ENCODE measurements at regions not wholly inside any gene's neighbourhood (a gene's known extent, or its start where the extent isn't known, plus 50 kb on each side); places are given as distances from the start of the nearest gene placed in this dataset.

DNA sequence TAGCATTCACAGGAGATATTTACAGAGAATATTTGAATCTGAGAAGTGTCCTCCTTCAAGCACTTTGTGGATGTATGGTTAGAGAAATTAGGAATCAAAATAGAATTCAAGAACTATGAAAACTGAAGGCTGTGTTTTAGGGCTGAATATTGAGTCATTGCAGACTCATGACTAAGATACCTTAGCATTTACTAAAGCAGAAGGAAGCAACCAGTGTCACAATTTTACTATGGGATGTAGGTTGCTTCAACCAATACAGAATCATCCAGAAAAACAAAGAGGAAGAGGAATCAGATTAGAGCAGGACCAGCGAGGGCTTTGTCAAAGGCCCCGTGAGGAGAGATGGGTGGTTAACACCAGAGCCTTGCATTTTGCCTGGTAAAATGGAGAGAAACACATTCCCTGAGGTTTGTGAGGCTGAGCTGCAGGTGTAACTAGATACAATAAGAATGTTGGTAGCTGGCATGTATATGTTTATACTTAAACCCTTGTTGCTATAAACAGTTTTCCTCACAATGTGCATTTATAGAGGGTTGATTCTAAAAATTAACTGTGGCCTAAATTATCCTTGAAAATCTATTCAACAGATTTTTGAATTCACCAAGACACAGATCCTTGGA, 518.1 kb downstream of the AGTPBP1 start:
- no peak overlapping the region for H2AFZ ChIP-seq (ENCODE audit: low read length)
- DNase-seq = no peak
- H3K27me3 ChIP-seq (ENCODE audit: low read length) = no peaks in the 10 kb centered on the region
- H3K9ac ChIP-seq (ENCODE audit: low read length) = no peak overlapping the region
- H3K9me2 ChIP-seq (replicated peaks; ENCODE audit: insufficient read depth, low read length) = no peaks in the 10 kb centered on the region
- H3K36me3 ChIP-seq (ENCODE audit: insufficient read depth, low read length) = no peaks in the 10 kb centered on the region
- no peaks in the 10 kb centered on the region for H3K9me3 ChIP-seq (ENCODE audit: low read length)
- H3K4me1 ChIP-seq (ENCODE audit: low read length) = no peaks in the 10 kb centered on the region
- no peaks in the 10 kb centered on the region for H4K20me1 ChIP-seq (ENCODE audit: insufficient read depth, low read depth, low read length)
- no peak overlapping the region for H3K4me2 ChIP-seq (ENCODE audit: low read depth, low read length, poor library complexity, severe bottlenecking)
- H3K79me2 ChIP-seq (ENCODE audit: low read length) = no peaks in the 10 kb centered on the region
- no peak overlapping the region for H3K27ac ChIP-seq (ENCODE audit: low read length)
- H3K4me3 ChIP-seq (ENCODE audit: low read length) = no peak overlapping the region

DNA sequence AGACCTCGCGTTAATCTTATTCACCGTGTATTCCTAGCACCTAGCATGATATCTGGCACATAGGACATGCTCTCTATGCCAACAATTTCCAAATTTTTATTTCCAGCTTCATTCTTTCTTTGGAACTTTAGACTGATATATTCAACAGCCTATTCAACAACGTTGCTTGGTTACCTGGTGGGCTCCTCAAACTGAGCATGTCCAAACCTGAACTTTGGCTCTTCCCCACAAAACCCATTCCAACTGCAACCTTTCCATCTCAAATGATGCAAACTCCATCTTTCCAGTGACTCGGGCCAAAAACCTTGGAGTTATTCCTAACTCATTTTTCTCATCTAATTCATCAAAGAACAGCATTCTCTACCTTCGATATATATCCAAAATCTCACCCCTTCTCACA, 525.2 kb downstream of the AGTPBP1 start:
- H3K9ac ChIP-seq (ENCODE audit: low read length) = no peak overlapping the region
- no peaks in the 10 kb centered on the region for H3K27me3 ChIP-seq (ENCODE audit: low read length)
- H4K20me1 ChIP-seq (ENCODE audit: insufficient read depth, low read depth, low read length) = no peaks in the 10 kb centered on the region
- no peak overlapping the region for H3K4me2 ChIP-seq (ENCODE audit: low read depth, low read length, poor library complexity, severe bottlenecking)
- no peak overlapping the region for H3K4me3 ChIP-seq (ENCODE audit: low read length)
- no peaks in the 10 kb centered on the region for H3K4me1 ChIP-seq (ENCODE audit: low read length)
- no peaks in the 10 kb centered on the region for H3K9me3 ChIP-seq (ENCODE audit: low read length)
- H3K9me2 ChIP-seq (replicated peaks; ENCODE audit: insufficient read depth, low read length) = no peaks in the 10 kb centered on the region
- no peak overlapping the region for H3K27ac ChIP-seq (ENCODE audit: low read length)
- no peaks in the 10 kb centered on the region for H3K79me2 ChIP-seq (ENCODE audit: low read length)
- no peak overlapping the region for H2AFZ ChIP-seq (ENCODE audit: low read length)
- no peaks in the 10 kb centered on the region for H3K36me3 ChIP-seq (ENCODE audit: insufficient read depth, low read length)
- no peak for DNase-seq

DNA sequence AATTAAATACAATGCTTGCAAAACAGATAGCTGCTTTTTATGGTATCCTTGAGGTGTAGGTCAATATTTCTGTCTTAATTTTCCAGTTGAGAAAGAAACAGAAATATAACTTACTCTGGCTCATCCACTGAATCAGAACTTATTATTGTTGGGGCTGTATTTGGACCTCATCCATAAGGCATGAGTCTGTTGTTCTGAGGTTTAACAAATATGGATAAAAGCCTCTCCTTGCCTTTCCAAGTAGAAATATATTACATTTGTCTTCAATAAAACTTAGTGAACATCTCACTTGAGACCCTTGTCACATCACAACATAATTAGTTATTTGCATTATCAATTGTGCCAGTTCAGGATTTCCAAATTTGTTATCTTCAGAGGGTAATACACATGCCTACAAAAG, 525.8 kb downstream of the AGTPBP1 start:
- no peaks in the 10 kb centered on the region for H3K4me1 ChIP-seq (ENCODE audit: low read length)
- H3K9me2 ChIP-seq (replicated peaks; ENCODE audit: insufficient read depth, low read length) = no peaks in the 10 kb centered on the region
- no peak overlapping the region for H3K9ac ChIP-seq (ENCODE audit: low read length)
- H3K27ac ChIP-seq (ENCODE audit: low read length) = no peak overlapping the region
- no peaks in the 10 kb centered on the region for H3K79me2 ChIP-seq (ENCODE audit: low read length)
- no peaks in the 10 kb centered on the region for H3K27me3 ChIP-seq (ENCODE audit: low read length)
- no peaks in the 10 kb centered on the region for H3K36me3 ChIP-seq (ENCODE audit: insufficient read depth, low read length)
- no peak overlapping the region for H2AFZ ChIP-seq (ENCODE audit: low read length)
- H4K20me1 ChIP-seq (ENCODE audit: insufficient read depth, low read depth, low read length) = no peaks in the 10 kb centered on the region
- no peak overlapping the region for H3K4me2 ChIP-seq (ENCODE audit: low read depth, low read length, poor library complexity, severe bottlenecking)
- no peak overlapping the region for H3K4me3 ChIP-seq (ENCODE audit: low read length)
- H3K9me3 ChIP-seq (ENCODE audit: low read length) = no peaks in the 10 kb centered on the region
- DNase-seq = no peak

- Histone ChIP-seq H3K4me2 (ENCODE audit: low read depth, low read length, poor library complexity, severe bottlenecking) (no peak overlapping the region), H4K20me1 (ENCODE audit: insufficient read depth, low read depth, low read length) (no peaks in the 10 kb centered on the region), H3K4me3 (ENCODE audit: low read length) (no peak overlapping the region), H3K9me3 (ENCODE audit: low read length) (no peaks in the 10 kb centered on the region), H3K9ac (ENCODE audit: low read length) (no peak overlapping the region), H2AFZ (ENCODE audit: low read length) (no peak overlapping the region), H3K27me3 (ENCODE audit: low read length) (no peaks in the 10 kb centered on the region), H3K79me2 (ENCODE audit: low read length) (no peaks in the 10 kb centered on the region), H3K9me2 (replicated peaks; ENCODE audit: insufficient read depth, low read length) (no peaks in the 10 kb centered on the region), H3K36me3 (ENCODE audit: insufficient read depth, low read length) (no peaks in the 10 kb centered on the region), H3K4me1 (ENCODE audit: low read length) (no peaks in the 10 kb centered on the region), H3K27ac (ENCODE audit: low read length) (no peak overlapping the region)
- DNase-seq = no peak
Measured at GRCh38 chr9:85215416-85215815, 526.3 kb downstream of the AGTPBP1 start.

DNA sequence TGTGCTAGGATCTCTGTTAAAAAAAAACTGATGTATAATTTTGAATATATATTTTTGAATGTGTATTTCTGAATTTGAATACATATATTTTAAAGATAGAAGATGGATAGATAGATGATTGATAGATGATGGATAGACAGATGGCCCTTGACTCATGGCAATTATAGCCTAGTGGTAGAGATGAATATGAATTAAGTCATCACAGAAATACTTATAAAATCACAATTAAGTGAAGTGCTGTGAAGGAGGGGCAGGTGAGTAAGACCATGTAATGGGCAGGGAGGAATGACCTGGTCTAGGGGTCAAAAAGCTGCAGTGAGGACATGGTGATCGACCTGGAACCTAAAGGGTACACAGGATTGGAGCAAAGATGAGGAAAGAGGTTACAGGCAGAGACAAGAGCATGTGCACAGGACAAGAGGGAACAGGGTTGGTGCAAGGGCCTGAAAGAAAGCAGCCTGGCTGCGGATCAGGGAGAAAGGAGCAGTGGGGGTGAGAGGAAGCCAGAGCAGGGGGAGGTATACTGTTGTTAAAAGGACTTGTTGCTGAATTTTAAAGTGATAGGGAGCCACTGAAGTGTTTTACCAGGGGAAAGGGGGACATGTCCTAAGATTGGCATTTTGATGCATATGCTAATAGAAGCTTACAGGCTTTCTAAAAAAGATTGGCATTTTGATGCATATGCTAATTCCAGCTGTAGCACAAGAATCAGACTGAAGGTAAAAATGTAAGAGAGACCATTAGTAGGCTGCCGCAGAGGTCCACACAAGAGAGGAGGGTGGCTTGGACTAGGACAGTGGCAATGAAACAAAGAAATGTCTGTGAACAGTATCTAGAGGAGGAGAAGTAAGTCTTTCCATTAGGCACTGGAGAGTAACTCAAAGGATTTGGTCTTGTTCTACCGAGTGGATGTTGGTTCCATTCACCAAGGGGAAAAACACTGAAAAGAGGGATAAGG, 527.8 kb downstream of the AGTPBP1 start:
- Histone ChIP-seq H3K9ac (ENCODE audit: low read length) (no peak overlapping the region), H3K4me1 (ENCODE audit: low read length) (no peaks in the 10 kb centered on the region), H3K4me2 (ENCODE audit: low read depth, low read length, poor library complexity, severe bottlenecking) (no peak overlapping the region), H3K79me2 (ENCODE audit: low read length) (no peaks in the 10 kb centered on the region), H2AFZ (ENCODE audit: low read length) (no peak overlapping the region), H3K27me3 (ENCODE audit: low read length) (no peaks in the 10 kb centered on the region), H4K20me1 (ENCODE audit: insufficient read depth, low read depth, low read length) (no peaks in the 10 kb centered on the region), H3K27ac (ENCODE audit: low read length) (no peak overlapping the region), H3K9me2 (replicated peaks; ENCODE audit: insufficient read depth, low read length) (no peaks in the 10 kb centered on the region), H3K9me3 (ENCODE audit: low read length) (no peaks in the 10 kb centered on the region), H3K4me3 (ENCODE audit: low read length) (no peak overlapping the region), H3K36me3 (ENCODE audit: insufficient read depth, low read length) (no peaks in the 10 kb centered on the region)
- no peak for DNase-seq

DNA sequence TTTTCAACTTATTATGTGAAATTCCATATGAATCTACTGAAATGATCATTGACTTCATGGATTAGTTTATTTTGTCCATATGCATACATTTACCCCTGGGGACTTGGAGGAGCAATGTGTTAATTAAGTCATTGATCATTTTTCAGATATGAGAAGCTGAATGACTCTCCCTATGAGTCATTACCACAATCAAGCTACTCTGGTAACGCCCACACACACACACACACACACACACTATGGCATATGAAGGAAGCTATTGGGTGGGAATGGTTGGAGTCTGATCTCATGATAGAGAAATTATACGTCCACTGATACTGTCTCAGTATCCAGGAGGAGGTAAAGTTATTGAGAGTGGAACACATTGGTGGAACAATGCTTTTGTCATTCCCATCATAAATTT, 528.9 kb downstream of the AGTPBP1 start:
- Histone ChIP-seq H3K4me1 (ENCODE audit: low read length) (no peaks in the 10 kb centered on the region), H3K4me2 (ENCODE audit: low read depth, low read length, poor library complexity, severe bottlenecking) (no peak overlapping the region), H3K9me3 (ENCODE audit: low read length) (no peaks in the 10 kb centered on the region), H3K79me2 (ENCODE audit: low read length) (no peaks in the 10 kb centered on the region), H4K20me1 (ENCODE audit: insufficient read depth, low read depth, low read length) (no peaks in the 10 kb centered on the region), H2AFZ (ENCODE audit: low read length) (no peak overlapping the region), H3K9me2 (replicated peaks; ENCODE audit: insufficient read depth, low read length) (no peaks in the 10 kb centered on the region), H3K9ac (ENCODE audit: low read length) (no peak overlapping the region), H3K4me3 (ENCODE audit: low read length) (no peak overlapping the region), H3K27me3 (ENCODE audit: low read length) (no peaks in the 10 kb centered on the region), H3K27ac (ENCODE audit: low read length) (no peak overlapping the region), H3K36me3 (ENCODE audit: insufficient read depth, low read length) (no peaks in the 10 kb centered on the region)
- DNase-seq = no peak

DNA sequence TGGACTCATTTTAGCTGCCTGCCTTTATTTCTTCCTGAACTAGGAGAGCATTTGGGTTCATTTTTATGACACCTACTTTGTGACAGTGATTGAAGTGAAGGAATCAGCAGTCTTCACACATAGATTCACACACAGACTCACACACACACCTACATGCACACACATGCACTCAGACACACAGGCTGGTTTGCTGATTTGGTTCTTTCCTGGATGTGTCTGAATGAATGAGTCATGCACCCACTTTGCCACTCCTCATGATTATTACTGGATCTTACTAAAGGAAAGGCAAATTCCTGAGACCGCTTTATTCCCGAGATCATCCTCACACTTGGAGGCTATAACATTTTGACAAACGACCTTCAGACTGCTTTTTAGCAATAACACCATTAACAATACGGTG, 529.5 kb downstream of the AGTPBP1 start:
- Histone ChIP-seq H4K20me1 (ENCODE audit: insufficient read depth, low read depth, low read length) (no peaks in the 10 kb centered on the region), H3K9me2 (replicated peaks; ENCODE audit: insufficient read depth, low read length) (no peaks in the 10 kb centered on the region), H3K4me1 (ENCODE audit: low read length) (no peaks in the 10 kb centered on the region), H3K79me2 (ENCODE audit: low read length) (no peaks in the 10 kb centered on the region), H3K27ac (ENCODE audit: low read length) (no peak overlapping the region), H2AFZ (ENCODE audit: low read length) (no peak overlapping the region), H3K4me3 (ENCODE audit: low read length) (no peak overlapping the region), H3K9me3 (ENCODE audit: low read length) (no peaks in the 10 kb centered on the region), H3K27me3 (ENCODE audit: low read length) (no peaks in the 10 kb centered on the region), H3K9ac (ENCODE audit: low read length) (no peak overlapping the region), H3K36me3 (ENCODE audit: insufficient read depth, low read length) (no peaks in the 10 kb centered on the region), H3K4me2 (ENCODE audit: low read depth, low read length, poor library complexity, severe bottlenecking) (no peak overlapping the region)
- DNase-seq = no peak

- H3K36me3 ChIP-seq (ENCODE audit: insufficient read depth, low read length) = no peaks in the 10 kb centered on the region
- no peaks in the 10 kb centered on the region for H3K4me1 ChIP-seq (ENCODE audit: low read length)
- no peak overlapping the region for H3K4me2 ChIP-seq (ENCODE audit: low read depth, low read length, poor library complexity, severe bottlenecking)
- no peak for DNase-seq
- H3K9ac ChIP-seq (ENCODE audit: low read length) = no peak overlapping the region
- H3K9me2 ChIP-seq (replicated peaks; ENCODE audit: insufficient read depth, low read length) = no peaks in the 10 kb centered on the region
- H3K4me3 ChIP-seq (ENCODE audit: low read length) = no peak overlapping the region
- no peaks in the 10 kb centered on the region for H3K79me2 ChIP-seq (ENCODE audit: low read length)
- no peak overlapping the region for H2AFZ ChIP-seq (ENCODE audit: low read length)
- no peaks in the 10 kb centered on the region for H3K9me3 ChIP-seq (ENCODE audit: low read length)
- no peak overlapping the region for H3K27ac ChIP-seq (ENCODE audit: low read length)
- no peaks in the 10 kb centered on the region for H3K27me3 ChIP-seq (ENCODE audit: low read length)
- no peaks in the 10 kb centered on the region for H4K20me1 ChIP-seq (ENCODE audit: insufficient read depth, low read depth, low read length)
Measured at GRCh38 chr9:85208666-85209065, 533.1 kb downstream of the AGTPBP1 start.
